LoVo (cell line): ENCODE measurements at regions not wholly inside any gene's neighbourhood (a gene's known extent, or its start where the extent isn't known, plus 50 kb on each side); places are given as distances from the start of the nearest gene placed in this dataset.

Experiments
- DNase-seq: peaks from one replicate; pipeline ENCODE4 v3.0.0-alpha.2; 2016; ENCODE audit warnings: low spot score

DNA sequence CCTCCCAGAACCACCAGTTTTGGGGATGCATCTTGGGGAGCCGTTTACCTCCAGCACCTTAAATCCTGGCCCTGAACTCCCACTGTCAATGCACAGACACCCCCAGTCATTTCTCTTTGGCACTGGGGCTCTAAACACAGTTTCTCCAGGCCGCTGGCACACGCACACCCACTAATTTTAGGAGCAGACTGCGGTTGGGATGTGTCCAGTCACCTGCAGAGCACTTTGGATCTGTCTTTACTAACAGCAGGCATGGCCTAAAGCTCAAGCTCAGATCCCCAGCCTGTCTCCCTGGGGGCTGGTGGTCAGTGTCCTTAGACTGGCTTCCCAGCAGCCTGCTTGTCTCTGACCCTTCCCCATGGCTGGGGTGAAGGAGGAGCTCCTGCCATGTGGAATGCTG, 49.9 kb downstream of the SYNE3 start:
- DNase-seq = no peak

DNA sequence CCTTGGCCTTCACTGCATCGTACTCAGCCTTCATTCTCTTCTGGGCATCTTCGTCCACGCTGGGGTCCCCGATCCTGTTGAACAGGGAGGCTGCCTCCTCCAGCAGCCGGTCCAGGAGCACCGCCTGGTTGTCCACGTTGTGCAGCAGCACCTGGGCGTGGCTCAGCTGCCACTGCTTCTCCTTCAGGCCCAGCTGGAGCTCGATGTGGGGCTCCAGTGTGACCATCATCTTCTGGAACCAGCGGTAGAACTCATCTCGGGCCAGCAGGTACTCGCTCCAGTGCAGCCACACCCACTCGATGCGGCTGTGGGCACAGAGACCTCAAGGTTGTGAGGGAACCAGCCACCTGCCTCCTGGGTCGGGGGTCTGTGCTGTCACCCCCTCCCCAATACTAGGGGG, 50.5 kb downstream of the SYNE3 start:
- DNase-seq = no peak

- DNase-seq = no peak
These were observed 51.1 kb downstream of the SYNE3 start for GRCh38 chr14:95465358-95465757.

DNA sequence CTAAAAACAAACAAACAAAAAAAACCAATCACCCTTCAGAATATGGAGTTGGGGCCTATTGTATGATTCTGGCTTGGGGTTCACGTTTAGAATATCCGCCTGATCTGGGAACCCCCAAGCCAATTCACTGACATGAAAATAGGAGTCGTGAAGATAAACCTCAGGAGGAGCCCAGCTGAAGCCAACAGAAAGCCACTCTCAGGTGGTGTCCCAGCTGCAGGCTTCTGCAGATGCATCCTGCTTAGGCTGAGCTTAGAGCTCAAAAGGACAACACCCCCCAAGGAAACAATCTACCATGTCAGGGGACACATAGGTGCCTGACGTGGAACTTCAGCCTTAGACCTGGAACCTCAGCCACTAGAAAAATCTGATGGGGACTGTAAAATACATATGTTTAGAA, 51.9 kb downstream of the SYNE3 start:
- no peak for DNase-seq

DNA sequence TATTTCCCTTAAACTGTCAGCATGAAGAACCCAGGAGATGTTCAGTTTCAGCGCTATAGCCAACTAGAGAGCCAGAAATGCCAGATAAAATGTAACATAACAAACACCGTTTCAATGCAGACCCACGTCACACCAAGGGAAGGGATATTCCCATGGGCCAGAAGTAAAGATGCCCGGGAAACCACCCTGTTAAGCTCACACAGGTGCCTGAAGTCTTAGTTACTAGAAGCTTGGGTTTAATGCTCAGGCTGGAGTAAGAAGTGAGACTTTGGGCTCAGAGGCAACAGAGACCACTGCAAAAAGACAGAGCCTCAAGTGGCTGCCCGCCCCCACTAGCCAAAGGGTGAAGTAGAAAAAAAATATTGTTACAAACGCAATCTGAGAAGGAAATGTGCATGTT, 52.3 kb downstream of the SYNE3 start:
- DNase-seq = no peak

DNA sequence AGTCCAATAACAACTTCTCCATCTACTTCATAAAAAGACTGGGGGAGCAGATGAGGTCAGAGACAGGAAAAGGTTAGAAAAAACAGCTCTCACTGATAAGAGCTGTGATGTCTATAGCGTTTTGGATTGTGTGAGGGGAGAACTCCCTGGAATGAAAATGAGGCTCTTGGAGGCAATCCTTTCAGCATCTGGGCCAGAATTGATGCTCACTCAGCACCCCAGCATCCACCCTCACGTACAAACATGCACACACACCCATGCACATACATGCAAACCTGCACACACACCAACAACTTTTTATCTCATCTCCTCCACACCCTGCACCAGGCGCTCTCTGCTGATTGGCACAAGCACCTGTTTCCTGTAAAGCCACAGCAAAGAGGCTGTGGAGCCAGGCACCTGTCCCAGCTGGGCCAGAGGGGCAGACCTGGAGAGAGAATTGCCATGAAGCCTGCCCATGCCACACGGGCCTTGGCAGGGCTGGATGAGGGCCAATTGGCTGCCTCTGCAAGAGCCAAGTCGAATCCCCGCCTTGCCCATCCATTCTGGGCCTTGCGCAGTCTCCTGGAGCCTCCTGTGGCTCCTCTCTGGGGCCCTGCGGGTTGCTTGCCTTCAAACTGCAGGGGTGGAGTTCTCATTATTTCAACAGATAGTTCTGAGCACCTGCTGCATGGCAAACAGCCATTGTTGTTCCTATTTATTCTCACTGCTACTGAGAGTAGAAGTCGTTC, 53.1 kb downstream of the SYNE3 start:
- no peak for DNase-seq

GRCh38 chr14:95462491-95462890, 54.0 kb downstream of the SYNE3 start:
- no peak for DNase-seq

DNA sequence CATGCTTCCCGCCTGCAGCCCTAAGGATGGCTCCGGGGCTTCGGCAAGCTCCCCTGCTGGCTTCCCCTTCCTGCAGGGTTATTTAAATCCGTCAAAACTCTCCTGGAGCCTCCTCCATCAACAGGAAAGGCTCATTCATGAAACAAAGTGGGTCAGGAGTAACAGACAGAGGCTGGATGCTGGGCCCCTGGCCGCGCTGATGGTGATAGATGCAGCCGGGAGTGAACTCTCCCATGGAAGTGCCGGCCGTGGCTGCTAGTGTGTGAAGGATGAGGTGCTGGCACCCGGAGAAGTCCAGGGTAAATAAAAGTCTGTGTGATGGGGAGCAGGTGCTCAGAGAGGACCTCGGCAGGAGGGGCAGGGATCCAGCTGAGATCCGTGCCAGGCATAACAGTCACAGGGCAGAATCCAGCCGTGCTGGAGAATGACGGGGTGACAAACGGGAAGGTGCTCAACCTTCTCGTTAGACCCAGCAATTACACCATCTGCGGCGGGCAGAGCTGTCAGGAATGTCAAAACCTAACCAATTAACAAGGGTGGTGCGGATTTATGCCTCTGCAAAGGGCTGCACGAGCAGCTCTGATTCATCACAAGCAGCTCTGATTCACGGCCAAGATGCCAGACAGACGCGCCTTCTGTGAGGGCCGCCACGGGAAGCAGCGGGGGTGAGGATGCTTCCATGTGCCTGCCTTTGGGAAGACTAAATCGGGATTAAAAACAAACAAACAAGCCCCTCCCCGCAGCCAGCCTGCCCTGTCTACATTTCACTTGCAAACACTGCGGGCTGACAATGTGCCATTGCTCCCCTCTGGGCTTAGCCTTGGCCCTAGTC, 55.6 kb downstream of the SYNE3 start:
- peak; percentile 75 for DNase-seq

GRCh38 chr14:95458906-95459305, 57.5 kb downstream of the SYNE3 start:
- DNase-seq = no peak

GRCh38 chr14:95458459-95458858, 58.0 kb downstream of the SYNE3 start:
- DNase-seq = no peak

DNA sequence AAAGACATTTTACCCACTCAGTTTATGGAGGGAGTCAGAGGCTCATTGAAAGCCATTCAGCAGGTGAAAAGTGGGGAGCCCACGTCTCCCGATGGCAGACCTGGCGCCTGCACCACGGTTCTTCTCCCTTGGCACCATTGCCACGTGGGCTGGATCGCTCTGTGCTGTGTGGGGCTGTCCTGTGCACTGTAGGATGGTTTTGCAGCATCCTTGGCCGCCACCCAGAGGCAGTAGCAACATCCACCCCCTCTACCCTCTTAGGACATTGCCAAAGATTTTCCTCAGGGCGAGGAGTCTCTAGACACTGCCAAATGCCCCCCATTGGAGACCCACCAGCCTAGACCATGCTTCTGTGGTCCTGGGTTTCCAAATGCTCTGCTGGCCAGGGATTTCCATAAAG, 60.2 kb downstream of the SYNE3 start:
- DNase-seq = no peak

- DNase-seq = no peak
These were observed 61.2 kb downstream of the SYNE3 start for GRCh38 chr14:95455246-95455645.

DNA sequence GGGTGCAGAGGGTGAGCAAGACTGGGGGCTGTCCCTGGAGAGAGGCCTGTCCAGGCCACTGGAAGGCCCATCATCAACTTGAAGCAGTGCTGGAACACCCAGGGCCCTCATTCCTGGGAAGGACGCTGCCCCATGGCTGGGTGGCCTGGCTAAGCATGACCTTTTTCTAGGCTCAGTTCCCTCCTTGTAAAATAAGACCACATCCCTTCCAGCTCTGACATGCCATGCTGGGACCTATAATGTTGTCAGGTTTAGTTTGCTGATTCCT, 62.8 kb downstream of the SYNE3 start:
- DNase-seq = no peak

GRCh38 chr14:95452893-95453712, 63.3 kb downstream of the SYNE3 start:
- DNase-seq = no peak

DNA sequence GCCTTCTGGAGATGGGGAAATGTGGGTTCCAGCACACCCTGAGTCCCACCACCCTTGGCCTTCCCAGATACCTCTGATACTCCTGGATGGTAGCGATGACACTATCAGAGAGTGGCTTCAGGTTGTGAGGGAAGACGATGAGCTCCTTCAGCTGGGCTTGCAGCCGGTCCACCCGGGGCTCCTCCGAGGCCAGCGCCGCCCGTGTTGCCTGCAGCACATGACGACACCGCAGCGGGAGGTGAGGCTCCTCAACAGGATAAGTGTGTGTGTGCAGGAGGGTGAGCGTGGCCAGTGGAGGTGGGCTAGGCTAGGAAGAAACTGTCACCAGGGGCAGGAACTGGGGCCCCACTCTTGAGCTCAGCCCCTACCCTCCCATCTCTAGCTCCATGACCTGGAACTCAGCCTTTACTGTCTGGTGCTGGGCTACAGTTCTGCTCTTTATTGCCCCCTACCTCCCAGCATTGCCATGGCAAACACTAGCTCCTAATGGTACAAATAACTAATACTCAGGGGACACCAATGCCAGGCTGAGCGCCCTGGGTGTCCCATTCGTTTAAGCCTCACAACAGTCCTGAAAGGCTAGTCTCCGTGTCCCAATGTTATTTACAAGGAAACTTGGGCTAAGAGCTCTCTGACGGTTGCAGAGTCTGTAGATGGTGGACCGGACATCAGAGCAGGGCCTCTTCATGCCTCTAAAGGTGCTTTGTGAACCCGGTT, 64.1 kb downstream of the SYNE3 start:
- DNase-seq = no peak

DNA sequence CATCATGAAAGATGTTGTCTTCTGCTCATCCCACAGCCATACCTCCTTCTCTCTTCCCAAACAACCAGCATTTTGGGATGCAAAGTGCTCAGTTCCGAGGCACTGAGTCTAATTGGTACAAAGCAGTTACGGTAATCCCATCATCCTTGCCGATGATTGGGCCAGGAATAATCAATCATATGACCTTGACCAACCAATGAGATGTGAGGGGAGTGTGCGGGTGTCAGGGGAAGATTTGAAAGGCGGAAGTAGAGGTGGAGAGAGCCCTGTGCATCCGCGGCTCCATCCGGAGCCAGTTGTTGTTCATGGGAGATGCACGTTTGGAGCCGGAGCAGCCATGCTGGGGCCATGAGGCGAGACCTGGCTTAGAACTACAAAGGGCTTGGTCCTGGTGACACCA, 67.3 kb downstream of the SYNE3 start:
- DNase-seq = no peak

DNA sequence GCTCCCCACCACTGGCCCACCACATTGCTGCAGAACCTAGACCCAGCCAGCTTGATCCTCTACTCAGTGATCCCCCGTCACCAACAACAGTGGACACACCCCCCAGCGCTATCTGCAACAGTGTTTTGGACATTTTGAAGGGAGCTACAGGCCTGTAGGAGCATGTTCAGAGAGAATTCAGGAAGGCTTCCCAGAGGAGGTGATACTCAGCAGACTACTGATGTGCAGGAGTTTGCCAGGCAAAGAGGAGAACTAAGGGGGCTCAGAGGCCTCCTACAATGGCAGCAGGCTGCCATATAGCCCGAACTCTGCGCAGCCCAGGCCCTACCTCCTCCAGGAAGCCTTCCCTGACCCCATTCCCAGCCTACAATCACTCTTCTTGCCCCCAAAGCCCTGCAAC, 70.0 kb downstream of the SYNE3 start:
- no peak for DNase-seq

GRCh38 chr14:95445676-95446075, 70.8 kb downstream of the SYNE3 start:
- no peak for DNase-seq

- DNase-seq = no peak
These were observed 71.3 kb downstream of the SYNE3 start for GRCh38 chr14:95445161-95445560.

DNA sequence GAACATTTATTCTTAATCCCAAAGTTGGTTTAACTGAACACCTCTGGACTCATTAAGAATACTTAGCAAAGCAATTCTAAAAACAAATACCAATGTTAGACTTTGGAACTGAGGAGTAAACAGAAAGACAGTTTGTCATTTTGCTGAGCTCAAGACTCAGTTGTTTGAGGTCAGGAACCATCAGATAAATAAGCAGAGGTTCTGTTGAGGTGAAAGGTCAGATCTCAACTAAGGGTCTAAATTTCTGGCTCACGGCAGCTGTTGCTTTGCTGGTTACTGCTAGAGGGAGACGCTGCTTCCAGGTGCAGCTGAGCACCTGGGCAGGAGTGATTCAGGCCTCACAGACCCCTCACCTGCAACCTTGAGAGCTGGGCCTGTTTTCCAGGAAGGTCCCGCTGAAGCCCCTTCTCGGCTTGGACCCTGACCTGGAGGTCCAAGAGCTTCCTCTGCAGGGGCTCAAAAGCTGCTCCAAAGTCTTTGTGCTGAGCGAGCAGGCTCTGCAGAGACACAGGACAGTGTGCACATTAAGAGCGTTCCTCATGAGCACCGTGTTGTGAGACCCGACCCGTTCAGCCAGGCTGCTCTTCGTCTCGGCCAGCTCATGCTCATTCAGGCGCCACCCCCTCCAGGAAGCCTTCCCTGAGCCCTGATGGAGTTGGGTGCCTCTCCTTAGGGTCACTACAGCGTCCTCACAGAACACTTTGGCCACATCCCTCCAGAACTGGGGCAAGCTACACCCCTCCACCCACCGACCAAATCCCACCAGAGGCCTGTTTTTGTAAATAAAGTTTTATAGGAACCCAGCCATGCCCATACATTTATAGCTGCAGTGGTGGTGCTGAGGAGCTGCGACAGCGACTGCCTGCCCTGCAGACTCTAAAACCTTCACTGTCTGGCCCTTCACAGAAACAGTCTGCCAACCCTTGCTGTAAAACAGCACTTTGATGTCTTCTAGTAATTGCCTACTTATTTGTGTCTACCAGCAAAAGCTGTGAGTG, 72.0 kb downstream of the SYNE3 start:
- no peak for DNase-seq

DNA sequence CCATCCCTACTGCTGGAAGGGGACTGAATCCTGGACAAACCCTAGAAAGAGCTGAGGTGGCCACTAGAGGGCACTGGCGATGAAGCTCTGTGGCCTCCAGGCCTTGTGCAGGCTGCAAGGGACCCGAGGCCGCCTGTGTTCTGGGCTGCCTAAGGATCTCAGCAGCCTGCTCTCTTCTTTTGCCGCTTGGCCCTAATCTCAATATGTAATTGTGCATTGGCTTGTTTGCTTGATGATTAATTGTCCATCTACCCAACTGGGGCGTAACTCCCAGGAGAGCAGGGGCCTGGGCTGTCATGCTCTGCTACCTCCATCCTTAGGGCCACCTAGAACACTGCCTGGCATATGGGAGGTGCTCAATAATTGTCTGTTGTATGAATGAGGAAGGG, 73.8 kb downstream of the SYNE3 start:
- DNase-seq = peak; percentile 69
